Right forelimb (tissue), 1 donor: ENCODE measurements at regions not wholly inside any gene's neighbourhood (a gene's known extent, or its start where the extent isn't known, plus 50 kb on each side); places are given as distances from the start of the nearest gene placed in this dataset.

Source experiments
- DNase-seq: peaks from one replicate; pipeline ENCODE4 v3.0.0-alpha.2; 2018

DNA sequence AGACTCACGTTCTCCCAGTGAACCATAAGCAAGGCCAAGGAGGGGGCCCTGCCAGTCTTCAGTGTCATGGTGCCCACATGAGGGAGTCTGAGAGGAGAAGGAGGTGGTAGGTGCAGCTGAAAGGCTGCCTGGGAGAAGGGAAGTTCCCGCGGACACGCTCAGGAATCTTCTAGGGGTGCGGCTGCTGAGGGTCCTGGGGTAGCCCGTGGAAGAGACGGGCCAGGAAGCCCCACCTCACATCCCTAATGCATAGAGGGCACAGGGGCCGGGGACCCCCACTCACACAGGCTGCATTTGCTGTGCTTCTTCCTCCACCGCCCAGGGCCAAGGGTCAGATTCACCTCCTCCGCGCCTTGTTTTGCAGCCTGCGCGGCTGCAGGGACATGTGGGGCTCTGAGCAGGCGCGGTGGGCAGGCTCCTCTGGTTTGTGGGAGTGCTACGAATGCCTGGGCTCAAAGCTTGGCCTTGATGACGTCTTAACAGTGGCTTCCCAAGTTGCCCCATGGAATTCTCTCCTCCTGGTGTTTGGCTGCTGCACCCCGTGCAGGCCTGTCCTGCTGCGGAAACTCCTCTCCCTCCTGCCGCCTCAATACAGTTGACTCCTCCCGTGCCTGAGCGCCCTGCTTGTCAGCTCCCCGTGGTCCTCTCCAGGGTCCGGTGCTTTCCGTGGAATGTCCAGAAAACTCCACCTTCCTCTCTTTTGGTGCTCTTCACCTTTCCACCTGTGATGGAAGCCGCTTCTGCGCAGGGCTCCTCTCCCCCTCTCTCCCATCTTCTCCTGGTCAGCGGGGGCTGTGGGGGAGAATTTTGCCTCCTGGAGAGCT lies 95.7 kb downstream of the VAPA start:
- DNase-seq = no peak

DNA sequence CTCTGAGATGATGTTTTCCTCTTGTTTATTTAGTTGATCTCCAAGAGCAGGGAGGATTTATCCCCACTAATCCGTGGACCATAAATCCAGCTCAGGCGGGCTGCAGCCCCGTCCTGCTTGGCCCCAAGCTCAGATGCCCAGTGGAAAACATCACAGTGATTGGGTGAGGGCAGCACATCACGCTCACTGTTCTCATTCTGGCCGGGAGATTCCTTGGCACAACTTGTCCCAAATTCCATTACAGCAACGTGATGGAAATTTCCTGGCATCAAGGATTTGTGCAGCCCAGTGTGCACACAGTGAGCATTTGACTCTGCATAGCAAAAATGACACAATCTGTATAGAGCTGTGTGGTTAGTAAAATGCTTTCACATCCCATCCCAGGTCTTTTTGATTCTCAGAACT lies 96.8 kb downstream of the VAPA start:
- DNase-seq = peak; percentile 77

DNA sequence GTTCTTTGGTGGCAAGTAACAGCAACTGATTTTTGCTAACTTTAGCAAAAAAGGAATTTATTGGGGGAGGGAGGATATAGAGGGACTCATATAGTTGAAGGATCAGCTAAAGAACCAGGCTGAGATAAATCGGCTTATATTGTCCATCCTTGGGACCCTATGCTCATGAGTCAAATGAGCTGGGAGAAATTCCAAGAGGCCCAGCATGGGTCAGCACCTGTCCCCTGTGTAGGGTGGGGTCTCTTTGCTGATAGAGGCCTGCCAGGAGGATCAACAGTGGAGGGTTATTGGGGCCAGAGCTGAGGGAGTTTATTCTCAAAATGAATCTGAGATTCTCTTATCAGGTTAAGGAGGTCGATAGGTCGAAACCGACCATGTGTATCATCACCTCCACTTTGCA lies 97.2 kb downstream of the VAPA start:
- DNase-seq = no peak

DNA sequence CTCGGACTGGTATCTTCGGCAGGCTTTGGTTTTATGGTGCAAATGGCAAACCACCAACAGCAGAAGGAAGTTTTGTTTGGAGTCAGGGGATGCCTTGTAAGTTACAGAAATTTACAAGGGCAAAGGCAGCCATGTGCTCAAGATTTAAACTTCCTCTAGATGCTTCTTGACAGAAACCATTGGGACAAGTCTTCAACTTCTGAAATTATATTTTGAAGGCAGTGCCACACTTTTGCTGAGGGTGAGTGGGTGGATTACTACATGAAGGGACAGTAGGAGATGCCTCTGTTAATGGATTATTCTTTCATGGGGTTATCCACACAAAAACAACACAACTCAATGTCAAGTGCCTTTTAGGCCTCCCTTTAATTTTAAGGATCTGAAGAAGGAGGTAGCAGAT lies 97.9 kb downstream of the VAPA start:
- no peak for DNase-seq

DNA sequence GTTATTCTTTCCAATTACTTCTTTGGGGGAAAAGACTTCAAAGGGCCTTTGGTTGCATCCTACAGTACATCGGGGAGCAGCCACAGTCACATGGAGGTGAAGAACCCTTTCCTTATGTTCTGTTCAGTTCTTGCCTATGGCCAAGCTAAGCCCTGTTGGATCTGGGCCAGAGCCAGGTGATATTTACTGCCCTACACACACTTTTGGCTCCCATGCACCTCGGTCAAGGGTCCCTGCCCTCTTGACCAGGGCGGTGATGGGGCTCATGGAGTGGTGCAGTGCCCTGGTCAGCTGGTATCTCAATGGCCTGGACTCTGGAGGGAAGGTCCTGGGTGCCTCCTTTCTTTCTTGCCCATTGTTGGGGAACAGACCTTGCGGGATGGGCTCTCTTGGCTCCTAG lies 98.7 kb downstream of the VAPA start:
- no peak for DNase-seq

DNA sequence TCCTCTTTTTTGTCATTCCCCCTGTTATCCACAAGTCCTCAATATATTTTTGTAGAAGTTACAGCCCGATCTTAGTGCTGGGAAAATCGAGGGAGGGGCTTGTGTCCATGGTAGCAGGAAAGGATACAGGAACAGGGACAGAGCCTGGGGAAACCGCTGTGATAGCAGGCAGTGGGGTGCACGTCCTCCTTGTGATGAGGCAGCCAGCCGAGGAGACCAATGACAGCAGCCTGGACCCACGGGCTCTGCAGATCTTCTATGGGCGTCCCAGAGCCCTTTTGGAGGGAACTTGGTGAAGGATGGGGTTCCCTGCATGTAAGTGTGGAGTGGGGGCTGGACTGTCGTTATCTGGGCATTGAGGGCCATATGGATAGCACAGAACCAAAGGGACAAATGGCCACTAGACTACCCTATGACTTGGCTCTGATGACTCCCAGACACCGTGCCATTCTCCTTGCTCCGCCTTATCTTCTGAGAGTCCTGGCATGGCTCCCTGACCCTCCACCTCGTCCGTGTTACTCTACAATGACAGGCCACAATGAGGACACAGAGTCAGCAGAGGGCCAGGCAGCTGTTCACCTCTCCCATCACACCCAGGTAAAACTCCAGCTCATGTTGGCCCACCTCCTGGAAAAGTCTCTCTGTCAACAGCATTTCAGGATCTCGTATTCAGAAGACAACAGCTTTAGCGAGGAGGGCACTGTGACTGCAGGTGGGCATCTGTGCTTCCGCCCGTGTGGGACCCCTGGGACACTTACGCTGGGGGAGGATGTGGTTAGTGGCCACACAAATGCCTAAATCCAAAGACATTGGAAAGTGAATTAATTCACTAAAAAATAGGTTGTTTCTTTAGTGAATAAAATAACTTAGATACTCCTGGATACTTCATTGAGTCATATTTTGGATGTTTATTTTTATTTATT lies 100.1 kb downstream of the VAPA start:
- DNase-seq = no peak

DNA sequence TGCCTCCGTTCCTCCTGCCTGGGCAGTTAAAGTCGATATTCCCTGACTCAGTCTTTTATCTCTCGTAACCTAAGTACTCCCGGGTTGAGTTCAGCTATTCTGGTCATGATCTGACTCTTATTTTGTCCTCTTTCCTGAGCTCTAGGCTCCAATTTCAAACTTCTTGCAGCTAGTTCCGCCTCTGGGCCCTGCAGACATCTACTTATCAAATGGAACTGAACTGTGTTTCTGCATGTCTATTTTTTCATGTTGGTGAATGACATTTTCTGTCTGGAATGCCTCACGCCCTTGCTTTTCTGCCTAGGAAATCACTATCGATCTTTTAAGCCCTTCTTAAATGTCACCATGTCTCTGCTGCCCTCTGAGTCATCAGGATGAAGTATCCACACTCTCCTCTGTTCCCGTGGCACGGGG lies 101.5 kb downstream of the VAPA start:
- no peak for DNase-seq

DNA sequence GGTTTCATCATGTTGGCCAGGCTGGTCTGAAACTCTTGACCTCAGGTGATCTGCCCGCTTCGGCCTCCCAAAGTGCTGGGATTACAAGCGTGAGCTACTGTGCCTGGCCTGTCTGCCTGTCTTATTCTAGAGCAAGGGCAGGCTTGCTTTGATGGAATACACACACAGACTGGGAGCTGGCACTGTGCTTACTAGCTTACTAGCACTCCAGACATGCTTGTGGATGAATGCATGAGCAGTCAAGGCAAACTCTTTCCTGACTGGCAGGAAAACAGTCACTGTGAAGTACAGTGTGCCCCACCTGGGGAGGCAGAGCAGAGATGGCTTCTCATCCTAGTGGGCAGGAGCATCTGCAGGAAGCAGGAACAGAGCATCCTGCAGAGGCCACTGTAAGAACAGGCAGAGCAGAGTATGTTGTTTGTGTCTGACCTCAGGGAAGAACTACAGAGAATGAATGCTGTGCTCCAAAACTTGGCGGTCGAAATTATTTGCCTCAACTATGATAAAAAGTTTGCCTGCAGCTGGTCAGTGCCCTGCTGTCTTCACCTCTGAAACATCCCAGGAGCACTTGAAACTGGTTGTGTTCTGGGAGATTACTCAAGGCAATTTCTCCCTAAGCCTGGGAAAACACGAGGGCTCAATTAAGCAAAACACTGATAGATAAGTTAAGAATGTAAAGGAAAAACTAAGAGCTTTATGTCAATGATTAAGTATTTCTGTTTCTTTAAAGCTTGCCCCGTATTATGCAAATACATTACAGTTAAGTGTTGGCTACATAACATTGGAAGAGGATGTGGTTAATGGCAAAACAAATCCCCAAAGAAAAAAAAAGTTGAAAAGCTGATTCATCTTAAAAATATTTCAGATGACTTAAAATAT lies 102.4 kb downstream of the VAPA start:
- no peak for DNase-seq

DNA sequence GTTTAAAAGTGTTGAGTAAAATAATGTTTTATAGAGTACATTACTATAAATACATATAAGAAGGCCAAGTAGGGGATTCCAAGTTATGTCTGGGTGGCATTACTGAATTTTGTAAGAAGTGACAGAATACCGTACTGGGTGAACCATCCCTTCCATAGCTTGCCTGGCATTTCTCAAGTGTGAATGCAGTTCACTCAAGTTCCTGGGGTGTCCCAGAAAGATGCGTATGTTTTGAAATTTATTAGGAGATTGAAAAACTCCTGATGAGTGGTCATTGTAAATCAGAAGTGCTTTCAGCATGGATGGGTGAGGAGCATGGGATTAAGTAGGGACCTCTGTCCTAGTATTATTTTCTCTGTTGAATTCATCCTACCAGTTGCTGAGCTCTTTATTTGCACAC lies 103.2 kb downstream of the VAPA start:
- DNase-seq = no peak

DNA sequence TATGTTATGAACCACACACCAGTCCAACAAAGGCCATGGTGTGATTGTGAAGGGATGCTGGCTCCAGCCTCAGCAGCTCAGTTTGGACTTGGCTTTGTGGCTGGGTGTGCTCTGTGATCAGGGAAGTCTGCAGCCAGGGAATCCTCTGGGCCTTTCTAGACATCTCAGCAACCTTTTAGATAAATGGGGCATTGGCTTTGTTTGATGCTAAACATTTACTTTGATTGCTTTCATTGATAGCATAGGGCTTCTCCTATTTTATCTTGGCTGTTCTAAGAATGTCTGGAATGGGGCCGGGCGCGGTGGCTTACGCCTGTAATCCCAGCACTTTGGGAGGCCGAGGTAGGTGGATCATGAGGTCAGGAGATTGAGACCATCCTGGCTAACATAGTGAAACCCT lies 104.5 kb downstream of the VAPA start:
- DNase-seq = no peak

DNA sequence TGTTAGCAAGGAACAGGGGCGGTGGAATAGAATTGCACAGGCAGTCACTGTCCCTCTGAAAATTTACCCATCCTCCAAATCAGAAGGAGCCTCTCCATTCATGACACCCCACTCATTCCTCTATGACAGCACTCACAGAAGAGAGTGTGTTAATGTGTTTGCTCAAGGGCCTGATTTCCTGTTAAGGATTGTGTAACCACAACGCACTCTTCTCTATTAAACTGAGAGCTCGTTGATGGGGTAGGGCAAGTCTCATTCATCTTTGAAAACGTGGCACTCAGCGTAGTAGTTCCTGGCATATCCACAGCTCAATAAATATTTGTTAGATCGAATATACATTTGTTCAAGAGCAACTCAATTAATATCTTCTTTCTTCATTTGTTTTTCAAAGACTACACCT lies 106.4 kb downstream of the VAPA start:
- DNase-seq = no peak

DNA sequence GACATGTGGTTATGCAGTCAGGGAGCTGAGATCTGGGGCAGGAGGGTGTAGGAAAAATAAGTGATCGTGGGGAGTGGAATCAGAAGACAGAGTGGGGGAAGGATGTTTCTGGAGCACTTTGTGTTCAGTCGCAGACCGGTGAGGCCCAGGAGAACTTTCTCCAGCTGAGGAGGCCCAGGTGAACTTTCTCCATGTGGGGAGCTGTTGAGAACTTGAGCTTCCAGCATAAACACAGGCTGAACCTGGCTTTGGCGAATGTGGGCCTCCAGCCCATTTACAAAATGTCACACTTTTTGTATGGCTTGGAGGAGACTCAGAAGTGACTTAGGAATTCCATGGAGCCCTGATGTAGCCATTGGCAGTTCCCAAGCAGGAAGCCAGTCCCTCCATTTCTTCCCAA lies 108.5 kb downstream of the VAPA start:
- DNase-seq = no peak

DNA sequence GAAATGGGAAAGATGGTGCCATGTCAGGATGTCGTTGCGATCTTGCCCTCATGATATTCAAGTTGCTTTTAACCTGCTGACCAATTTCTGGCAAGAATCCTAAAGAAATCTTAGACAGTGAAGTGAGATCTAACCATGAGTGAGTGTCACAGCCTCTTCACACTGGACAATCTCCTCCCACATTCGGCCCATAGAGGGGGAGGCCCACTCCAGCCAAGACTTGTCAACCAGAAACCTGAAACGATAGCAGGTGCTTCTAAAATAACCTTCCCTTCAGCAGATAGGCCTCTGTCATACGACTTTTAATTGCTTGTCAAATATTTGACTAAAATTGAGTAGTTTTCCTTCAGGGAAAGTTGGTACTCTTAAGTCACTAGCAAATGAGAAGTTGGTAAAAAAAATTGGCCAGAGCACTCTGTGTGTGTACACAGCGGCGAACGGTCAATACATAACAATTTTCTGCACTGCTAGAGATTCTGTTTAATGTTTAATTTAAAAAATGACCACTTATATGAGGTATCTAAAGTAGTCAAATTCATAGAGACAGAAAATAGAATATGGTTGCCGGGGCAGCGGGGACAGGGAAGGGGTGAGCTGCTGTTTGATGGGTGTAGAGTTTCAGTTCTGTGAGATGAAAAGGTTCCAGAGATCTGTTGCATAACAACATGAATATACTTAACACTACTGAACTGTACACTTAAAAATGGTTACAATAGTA lies 110.2 kb downstream of the VAPA start:
- DNase-seq = no peak

DNA sequence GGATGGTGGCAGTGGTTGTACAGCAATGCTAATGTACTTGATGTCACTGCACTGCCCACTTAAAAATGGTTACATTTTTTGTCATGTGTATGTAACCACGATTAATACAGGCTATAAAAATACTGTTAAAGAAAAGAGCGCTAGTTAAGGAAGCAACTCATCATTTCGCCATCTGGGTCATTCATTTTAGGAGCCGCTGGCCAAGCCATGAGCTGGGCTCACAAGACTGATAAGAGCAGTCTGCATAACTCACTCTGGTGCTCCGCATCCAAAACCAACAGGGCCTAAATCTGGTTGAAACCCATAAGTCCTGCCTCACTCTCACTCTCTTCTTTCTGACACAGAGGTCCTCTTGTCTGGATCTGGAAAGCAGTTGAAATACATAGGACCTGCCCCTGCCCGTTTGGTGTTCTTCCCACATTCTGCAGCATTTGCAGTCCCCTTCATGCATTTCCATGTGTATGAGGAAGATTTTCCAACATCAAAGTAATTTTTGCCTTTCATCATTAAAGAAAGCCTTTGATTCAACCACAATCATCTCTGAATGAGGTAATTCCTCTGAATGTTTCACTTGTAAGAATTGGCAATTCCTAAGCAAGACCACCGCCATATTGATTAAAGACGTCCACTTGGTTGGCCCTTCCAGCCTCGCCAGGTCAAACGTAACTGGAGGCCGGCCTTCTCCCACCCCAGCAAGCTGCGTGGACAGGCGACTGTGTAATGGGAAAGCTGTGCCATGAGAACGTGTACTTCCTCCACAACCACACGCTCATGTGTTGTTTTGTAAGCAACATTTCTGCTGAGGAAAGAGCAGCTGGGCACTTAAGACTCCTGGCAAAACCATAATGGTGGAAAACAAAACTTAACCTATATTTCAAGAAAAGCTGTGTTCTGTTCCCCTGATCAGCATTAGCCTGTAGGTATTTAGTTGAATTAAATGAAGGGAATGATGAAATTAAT lies 112.2 kb downstream of the VAPA start:
- no peak for DNase-seq

DNA sequence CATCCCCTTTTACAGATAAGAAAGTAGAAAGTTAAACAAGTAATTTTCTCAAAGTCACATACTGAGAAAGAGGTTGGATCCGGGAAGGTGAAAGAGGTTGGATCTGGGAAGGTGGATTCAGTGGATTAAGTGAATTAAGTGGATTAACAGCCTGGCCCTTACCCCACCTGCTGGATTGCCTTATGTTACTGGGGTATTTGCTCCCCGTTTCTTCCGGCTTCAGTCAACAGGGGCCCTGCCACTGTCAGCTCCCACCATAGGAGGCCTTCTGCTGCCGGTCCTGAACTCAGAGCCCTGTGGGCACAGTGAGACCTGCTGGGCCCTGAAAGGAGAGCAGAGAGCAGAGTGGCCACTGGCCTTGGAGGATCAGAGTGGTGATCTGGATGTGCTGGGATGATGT lies 113.2 kb downstream of the VAPA start:
- DNase-seq = no peak

DNA sequence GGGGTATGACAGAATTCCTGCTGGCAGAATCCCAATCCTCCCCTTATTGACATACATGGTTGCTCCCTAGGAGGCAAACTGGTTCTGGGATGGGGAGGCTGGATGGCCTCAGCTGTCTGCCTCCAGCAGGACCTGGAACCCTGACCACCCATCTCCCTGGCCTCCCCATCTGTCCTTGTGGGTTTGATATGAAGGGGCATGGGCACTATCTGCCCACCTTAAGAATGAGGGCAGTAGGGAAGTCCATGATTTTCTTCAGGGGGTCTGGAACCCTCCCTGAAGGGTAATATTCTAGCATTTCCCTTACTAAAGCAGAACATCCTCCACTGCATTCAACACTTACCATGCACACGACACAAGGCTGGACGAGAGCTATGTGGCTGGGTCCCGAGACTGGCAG lies 113.6 kb downstream of the VAPA start:
- no peak for DNase-seq

DNA sequence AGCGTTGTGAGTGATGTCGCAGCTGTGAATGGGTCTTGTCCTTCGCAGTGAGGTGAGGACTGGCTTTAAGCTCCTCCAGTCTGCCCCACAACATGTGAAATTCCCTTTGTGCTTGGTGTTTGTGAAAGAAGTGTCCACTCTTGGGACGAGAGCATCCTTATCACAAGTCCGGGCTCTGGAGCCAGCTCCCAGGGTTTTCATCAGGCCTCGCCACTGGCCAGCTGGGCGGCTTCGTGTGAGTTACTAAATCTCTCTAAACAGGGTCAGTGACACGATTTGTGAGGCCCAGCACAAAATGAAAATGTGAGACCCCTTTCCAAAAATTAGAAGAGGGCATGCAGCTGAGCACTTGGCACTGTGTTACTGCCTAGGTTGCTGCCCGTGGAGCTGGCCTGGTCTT lies 115.9 kb downstream of the VAPA start:
- DNase-seq = no peak

DNA sequence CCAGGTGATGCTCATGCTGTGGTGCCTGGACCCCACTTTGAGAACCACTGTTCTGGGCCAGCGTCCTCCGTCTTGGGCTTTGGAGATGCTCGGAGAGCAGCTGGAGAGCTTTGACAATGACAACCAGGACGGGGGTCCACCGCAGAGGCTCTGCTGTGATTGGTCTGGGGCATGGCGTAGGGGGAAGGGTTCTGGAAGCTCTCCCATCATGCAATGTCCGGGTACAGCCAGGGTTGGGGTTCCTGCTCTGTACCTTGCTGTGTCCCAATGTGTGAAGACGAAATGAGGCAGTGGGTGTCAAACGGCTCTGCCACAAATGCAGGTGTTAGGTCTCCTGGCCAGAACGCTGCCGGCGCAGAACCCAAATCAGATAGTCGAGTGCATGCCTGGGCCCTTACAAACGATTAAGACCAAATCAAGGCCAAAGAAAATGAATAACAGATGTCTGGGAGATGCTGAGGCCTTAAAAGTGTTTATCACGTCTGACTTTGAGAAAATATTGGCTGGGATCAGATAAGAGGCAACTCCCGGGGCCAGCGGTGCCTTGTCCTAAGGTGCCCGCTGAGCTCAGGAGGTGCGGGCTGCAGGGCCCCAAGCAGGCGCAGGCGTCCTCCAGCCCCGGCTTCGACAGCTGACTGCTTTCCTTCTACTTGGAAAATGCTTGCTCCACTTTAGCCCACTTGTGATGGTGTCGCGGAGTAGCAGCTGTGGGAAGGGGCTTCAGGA lies 117.2 kb downstream of the VAPA start:
- no peak for DNase-seq

DNA sequence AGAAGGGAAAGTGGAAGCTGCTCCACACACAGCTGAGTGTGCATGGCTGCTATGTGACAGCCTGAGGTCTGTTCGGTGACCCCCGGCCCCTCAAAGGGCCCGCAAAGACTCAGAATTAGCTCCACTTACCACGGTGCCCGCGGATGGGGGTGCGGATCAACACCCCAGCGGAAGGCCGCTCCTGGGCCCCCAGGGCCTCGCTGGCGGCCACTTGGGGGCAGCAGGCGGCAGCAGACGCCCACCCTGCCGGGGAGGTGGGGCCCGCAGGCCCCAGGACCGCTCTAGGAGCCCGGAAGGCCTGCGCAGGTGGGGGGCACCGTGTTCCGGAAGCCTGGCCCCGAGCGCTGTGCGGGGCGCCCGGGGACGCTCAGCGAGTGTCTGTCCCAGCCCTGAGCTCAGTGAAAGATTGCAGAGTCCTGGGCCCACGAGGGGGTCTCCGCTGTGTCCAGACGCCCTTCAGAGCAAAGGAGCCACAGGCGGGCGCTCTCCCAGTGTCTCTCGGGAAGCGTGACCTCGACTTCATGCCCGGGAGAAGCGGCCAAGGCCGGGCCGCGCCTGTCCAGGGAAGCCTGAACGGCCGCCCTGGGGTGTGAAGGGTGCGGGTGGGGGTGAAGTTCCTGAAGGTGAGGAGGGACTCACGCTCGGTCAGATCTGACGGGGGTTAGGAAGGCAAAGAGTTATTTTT lies 118.7 kb downstream of the VAPA start:
- DNase-seq = peak; percentile 64

DNA sequence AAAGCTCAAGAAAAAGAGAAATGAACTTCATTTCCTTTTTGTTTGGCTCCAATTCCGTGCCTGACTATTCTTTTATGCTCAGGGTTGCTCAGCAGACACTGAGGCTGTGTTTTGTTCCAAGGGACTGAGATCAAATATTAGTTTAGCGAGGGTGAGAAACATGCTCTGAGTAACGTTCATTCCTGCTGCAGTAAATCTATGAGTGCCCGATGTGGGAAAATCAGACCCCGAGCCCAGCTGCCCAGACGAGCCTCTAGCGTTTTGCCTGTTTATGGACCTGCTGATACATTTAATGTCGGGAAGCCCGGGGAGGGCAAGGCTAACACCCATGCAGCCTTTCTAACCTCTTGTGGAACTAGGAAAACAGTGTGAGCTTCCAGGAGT lies 119.2 kb downstream of the VAPA start:
- no peak for DNase-seq
